HL-60 (cell line): ENCODE measurements at regions not wholly inside any gene's neighbourhood (a gene's known extent, or its start where the extent isn't known, plus 50 kb on each side); places are given as distances from the start of the nearest gene placed in this dataset.

ENCODE experiments used
- DNase-seq, 2 experiments: peaks; one replicate each; pipeline ENCODE4 v3.0.0-alpha.2; 2010 to 2020; ENCODE audit warnings: low read depth in 1 of 2, low spot score in 1 of 2
- H3K27ac ChIP-seq: fragments of 250-450 bp; sonication (Bioruptor Pico); replicated peaks from 2 replicates; pipeline ENCODE4 v1.5.1; 2020; ENCODE audit warnings: mild to moderate bottlenecking, moderate library complexity
- H3K27me3 ChIP-seq: fragments of 250-450 bp; sonication (Bioruptor Pico); 2 replicates; pipeline ENCODE4 v1.5.1; 2021; ENCODE audit warnings: mild to moderate bottlenecking, moderate library complexity; ENCODE audit not compliant: insufficient read depth, poor library complexity, severe bottlenecking
- H3K4me3 ChIP-seq: replicated peaks from 2 replicates; pipeline ENCODE4 v1.5.1; 2011; ENCODE audit warnings: mild to moderate bottlenecking, control low read depth, low read length; ENCODE audit not compliant: insufficient read depth
- CTCF ChIP-seq: IDR thresholded peaks from one replicate; pipeline ENCODE4 v1.5.1; 2011; ENCODE audit warnings: low read length, control low read depth, inconsistent platforms; ENCODE audit not compliant: insufficient read depth
- GABPA ChIP-seq: IDR thresholded peaks from 2 replicates; pipeline ENCODE4 v1.6.1; 2012; ENCODE audit warnings: low read depth
- POLR2AphosphoS5 ChIP-seq: IDR thresholded peaks from 2 replicates; pipeline ENCODE4 v1.6.1; 2012; ENCODE audit warnings: low read depth
- REST ChIP-seq: IDR thresholded peaks from 2 replicates; pipeline ENCODE4 v1.6.1; 2012; ENCODE audit warnings: low read depth; ENCODE audit not compliant: insufficient replicate concordance
- SPI1 ChIP-seq: IDR thresholded peaks from 2 replicates; pipeline ENCODE4 v1.6.1; 2012; ENCODE audit warnings: low read depth, mild to moderate bottlenecking, borderline replicate concordance

- Histone ChIP-seq H3K4me3 (no peak overlapping the region), H3K27ac (no peak overlapping the region), H3K27me3 (no peaks in the 10 kb centered on the region)
- no peak for DNase-seq
- no peak for TF ChIP-seq SPI1
- no peak for TF ChIP-seq POLR2AphosphoS5
- TF ChIP-seq CTCF: no peak
- TF ChIP-seq REST: no peak
- no peak for TF ChIP-seq GABPA
Measured at GRCh38 chr5:62090953-62091352, 215.1 kb upstream of the KIF2A start.

- Histone ChIP-seq H3K27me3 (no peaks in the 10 kb centered on the region), H3K27ac (no peak overlapping the region), H3K4me3 (no peak overlapping the region)
- TF ChIP-seq CTCF (no peak), SPI1 (no peak), GABPA (no peak), POLR2AphosphoS5 (no peak), REST (no peak)
- DNase-seq: no peak
Measured at GRCh38 chr5:62093411-62093810, 212.6 kb upstream of the KIF2A start.

- no peak for DNase-seq
- H3K4me3 ChIP-seq: no peak overlapping the region
- H3K27ac ChIP-seq: no peak overlapping the region
- no peaks in the 10 kb centered on the region for H3K27me3 ChIP-seq
- TF ChIP-seq GABPA (no peak), SPI1 (no peak), POLR2AphosphoS5 (no peak), CTCF (no peak), REST (no peak)
Measured at GRCh38 chr5:62093976-62094375, 212.0 kb upstream of the KIF2A start.
